Osteoblast (primary cell): ENCODE measurements at regions not wholly inside any gene's neighbourhood (a gene's known extent, or its start where the extent isn't known, plus 50 kb on each side); places are given as distances from the start of the nearest gene placed in this dataset.
A peak's percentile ranks its signal among the peaks of the same experiment; 100 is the strongest.

Experiments used
- DNase-seq: peaks from one replicate; pipeline ENCODE4 v3.0.0; 2011; ENCODE audit warnings: low spot score, mixed read lengths; ENCODE audit not compliant: insufficient read length; ENCODE audit errors: missing footprints
- H2AFZ ChIP-seq: 2 replicates; pipeline ENCODE4 v1.6.0; 2011; ENCODE audit warnings: mild to moderate bottlenecking, low read length
- H3K27ac ChIP-seq: 2 replicates; pipeline ENCODE4 v1.5.1; 2011; ENCODE audit warnings: mild to moderate bottlenecking, low read depth, low read length, moderate library complexity
- H3K27me3 ChIP-seq: 2 replicates; pipeline ENCODE4 v1.6.0; 2012; ENCODE audit warnings: mild to moderate bottlenecking, control low read depth, inconsistent platforms, low read length, moderate library complexity; ENCODE audit not compliant: insufficient read depth
- H3K36me3 ChIP-seq: 2 replicates; pipeline ENCODE4 v1.5.1; 2011; ENCODE audit warnings: mild to moderate bottlenecking, low read length, control low read depth, moderate library complexity; ENCODE audit not compliant: insufficient read depth
- H3K4me1 ChIP-seq: 2 replicates; pipeline ENCODE4 v1.5.1; 2011; ENCODE audit warnings: mild to moderate bottlenecking, low read length, control low read depth, moderate library complexity; ENCODE audit not compliant: insufficient read depth
- H3K4me2 ChIP-seq: 2 replicates; pipeline ENCODE4 v1.6.0; 2011; ENCODE audit warnings: mild to moderate bottlenecking, low read length; ENCODE audit not compliant: insufficient read depth
- H3K4me3 ChIP-seq: fragments of 200-600 bp; sonication (generic); 3 replicates; pipeline ENCODE4 v1.5.1; 2012; ENCODE audit warnings: mild to moderate bottlenecking, low read length, inconsistent platforms; ENCODE audit not compliant: insufficient read depth
- H3K79me2 ChIP-seq: 2 replicates; pipeline ENCODE4 v1.6.0; 2012; ENCODE audit warnings: mild to moderate bottlenecking, low read length, control low read depth, inconsistent platforms; ENCODE audit not compliant: insufficient read depth
- H3K9me3 ChIP-seq: 2 replicates; pipeline ENCODE4 v1.5.1; 2011; ENCODE audit warnings: low read depth, low read length, control low read depth
- H4K20me1 ChIP-seq: 2 replicates; pipeline ENCODE4 v1.6.0; 2012; ENCODE audit warnings: mild to moderate bottlenecking, low read length, control low read depth; ENCODE audit not compliant: insufficient read depth
- TF ChIP-seq, protein P1 (sequence below): IDR thresholded peaks from 2 replicates; pipeline ENCODE4 v1.5.1; 2011; ENCODE audit warnings: mild to moderate bottlenecking, low read depth, low read length, moderate library complexity; ENCODE audit errors: extremely low read depth

DNA sequence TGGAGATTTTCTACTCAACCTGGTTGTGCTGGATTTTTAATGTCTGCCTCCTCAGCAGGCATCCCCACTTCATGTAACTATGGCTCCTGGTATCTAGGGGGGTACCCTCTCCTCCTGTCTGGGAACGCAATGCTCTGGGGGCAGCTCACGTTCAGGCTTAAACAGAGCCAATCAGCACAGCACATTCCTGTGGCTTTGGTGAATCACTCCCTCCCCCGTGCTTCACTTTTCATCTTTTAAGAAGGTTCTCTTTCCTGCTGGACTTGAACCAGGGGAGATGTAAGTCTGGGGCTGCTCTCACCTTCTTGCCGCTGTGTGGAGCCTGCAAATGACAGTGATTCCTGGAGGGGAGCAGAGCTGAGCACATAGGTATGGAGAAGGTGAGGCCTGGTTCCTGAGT is 101.2 kb downstream of the MSX2 start:
- Histone ChIP-seq H3K27me3 (no peaks in the 10 kb centered on the region), H3K79me2 (no peaks in the 10 kb centered on the region), H3K4me3 (no peak overlapping the region), H4K20me1 (no peaks in the 10 kb centered on the region), H3K36me3 (no peaks in the 10 kb centered on the region), H3K27ac (no peak overlapping the region), H3K4me2 (no peak overlapping the region), H2AFZ (no peak overlapping the region), H3K4me1 (no peaks in the 10 kb centered on the region), H3K9me3 (no peaks in the 10 kb centered on the region)
- no peak for DNase-seq
- TF ChIP-seq, protein P1, sequence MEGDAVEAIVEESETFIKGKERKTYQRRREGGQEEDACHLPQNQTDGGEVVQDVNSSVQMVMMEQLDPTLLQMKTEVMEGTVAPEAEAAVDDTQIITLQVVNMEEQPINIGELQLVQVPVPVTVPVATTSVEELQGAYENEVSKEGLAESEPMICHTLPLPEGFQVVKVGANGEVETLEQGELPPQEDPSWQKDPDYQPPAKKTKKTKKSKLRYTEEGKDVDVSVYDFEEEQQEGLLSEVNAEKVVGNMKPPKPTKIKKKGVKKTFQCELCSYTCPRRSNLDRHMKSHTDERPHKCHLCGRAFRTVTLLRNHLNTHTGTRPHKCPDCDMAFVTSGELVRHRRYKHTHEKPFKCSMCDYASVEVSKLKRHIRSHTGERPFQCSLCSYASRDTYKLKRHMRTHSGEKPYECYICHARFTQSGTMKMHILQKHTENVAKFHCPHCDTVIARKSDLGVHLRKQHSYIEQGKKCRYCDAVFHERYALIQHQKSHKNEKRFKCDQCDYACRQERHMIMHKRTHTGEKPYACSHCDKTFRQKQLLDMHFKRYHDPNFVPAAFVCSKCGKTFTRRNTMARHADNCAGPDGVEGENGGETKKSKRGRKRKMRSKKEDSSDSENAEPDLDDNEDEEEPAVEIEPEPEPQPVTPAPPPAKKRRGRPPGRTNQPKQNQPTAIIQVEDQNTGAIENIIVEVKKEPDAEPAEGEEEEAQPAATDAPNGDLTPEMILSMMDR = no peak

DNA sequence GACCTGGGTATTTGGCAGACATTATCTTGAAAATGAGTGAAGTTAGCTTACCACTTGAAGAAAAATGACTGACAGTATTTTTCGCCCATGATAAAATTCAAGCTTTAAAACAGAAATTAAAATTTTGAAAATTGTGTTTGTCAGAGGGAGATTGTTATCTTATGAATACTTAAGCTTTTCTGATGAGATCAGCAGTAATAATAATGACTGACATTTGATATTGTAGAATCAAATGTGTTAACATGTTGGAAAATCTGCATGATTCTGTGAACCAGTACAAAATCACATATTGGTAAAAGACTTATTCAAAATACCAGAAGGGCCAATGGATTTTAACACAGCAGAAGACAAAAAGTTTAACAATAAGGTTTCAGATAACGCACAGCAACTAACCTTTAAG is 94.0 kb downstream of the MSX2 start:
- H4K20me1 ChIP-seq = no peaks in the 10 kb centered on the region
- no peaks in the 10 kb centered on the region for H3K9me3 ChIP-seq
- no peaks in the 10 kb centered on the region for H3K4me1 ChIP-seq
- TF ChIP-seq, protein P1 = no peak
- H3K4me2 ChIP-seq = no peak overlapping the region
- no peak overlapping the region for H3K27ac ChIP-seq
- no peak overlapping the region for H3K4me3 ChIP-seq
- no peaks in the 10 kb centered on the region for H3K79me2 ChIP-seq
- no peak for DNase-seq
- no peaks in the 10 kb centered on the region for H3K27me3 ChIP-seq
- H3K36me3 ChIP-seq = no peaks in the 10 kb centered on the region
- H2AFZ ChIP-seq = no peak overlapping the region

DNA sequence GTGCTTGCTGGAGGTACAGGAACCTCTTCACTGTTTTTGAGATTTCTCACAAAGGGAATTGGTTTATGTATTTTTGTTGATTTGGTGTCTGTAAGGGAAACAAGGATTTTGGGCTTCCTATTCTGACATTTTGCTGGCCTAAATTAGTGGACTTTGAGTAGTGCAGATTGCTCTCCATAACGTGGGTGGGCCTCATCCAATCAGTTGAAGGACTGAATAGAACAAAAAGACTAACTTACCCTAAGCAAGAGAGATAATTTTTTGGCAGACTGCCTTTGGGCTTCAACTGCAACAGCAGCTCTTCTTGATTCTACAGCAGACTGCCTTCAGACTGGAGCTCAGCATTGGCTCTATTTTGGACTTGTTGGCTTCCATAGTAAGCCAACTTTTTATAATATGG is 93.2 kb downstream of the MSX2 start:
- Histone ChIP-seq H3K4me3 (no peak overlapping the region), H3K27me3 (no peaks in the 10 kb centered on the region), H3K36me3 (no peaks in the 10 kb centered on the region), H3K4me1 (no peaks in the 10 kb centered on the region), H3K9me3 (no peaks in the 10 kb centered on the region), H3K79me2 (no peaks in the 10 kb centered on the region), H3K27ac (no peak overlapping the region), H4K20me1 (no peaks in the 10 kb centered on the region), H2AFZ (no peak overlapping the region), H3K4me2 (no peak overlapping the region)
- TF ChIP-seq, protein P1 = no peak
- no peak for DNase-seq

DNA sequence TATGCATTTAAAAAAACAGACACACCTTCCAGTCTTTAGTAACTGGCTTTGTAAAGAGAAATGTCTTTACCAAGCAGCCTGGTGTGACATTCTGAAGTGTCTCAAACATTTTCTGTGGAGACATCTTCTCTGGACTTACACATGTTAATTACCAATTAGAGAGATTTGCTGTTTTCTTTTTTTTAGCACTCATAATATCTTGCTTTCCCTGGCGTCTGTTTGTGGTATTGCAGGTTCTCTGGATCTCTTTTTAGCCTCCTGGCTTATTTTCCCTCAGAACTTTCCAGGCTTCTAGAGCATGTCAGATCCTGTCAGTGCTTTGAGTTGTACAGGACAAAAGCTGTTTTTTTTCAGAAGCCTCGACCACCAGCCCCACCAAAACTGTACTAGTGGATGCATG is 92.5 kb downstream of the MSX2 start:
- Histone ChIP-seq H3K9me3 (no peaks in the 10 kb centered on the region), H3K79me2 (no peaks in the 10 kb centered on the region), H3K4me1 (no peaks in the 10 kb centered on the region), H3K27me3 (no peaks in the 10 kb centered on the region), H4K20me1 (no peaks in the 10 kb centered on the region), H3K4me3 (no peak overlapping the region), H3K27ac (no peak overlapping the region), H3K4me2 (no peak overlapping the region), H3K36me3 (no peaks in the 10 kb centered on the region), H2AFZ (no peak overlapping the region)
- DNase-seq = no peak
- TF ChIP-seq, protein P1 = peak; percentile 9
